ENCODE measurements at regions not wholly inside any gene's neighbourhood (a gene's known extent, or its start where the extent isn't known, plus 50 kb on each side); places are given as distances from the start of the nearest gene placed in this dataset.

GRCh38 chrX:115941388-115941787, 229.2 kb upstream of the AGTR2 start:
- TF ChIP-seq CTCF (IDR thresholded peaks at IDR 0.05), result no peak
- no peak for TF ChIP-seq POLR2A (IDR thresholded peaks at IDR 0.05)

Data from testis (tissue), 2 donors.